ENCODE measurements at regions not wholly inside any gene's neighbourhood (a gene's known extent, or its start where the extent isn't known, plus 50 kb on each side); places are given as distances from the start of the nearest gene placed in this dataset.
"Not testable (repeated sequence)": the region's sequence is repeated elsewhere in the genome, so short reads cannot be mapped to it uniquely, and the experiment has no call there.

GRCh38 chr21:15627011-15627410, 102.8 kb upstream of the USP25 start (continued):
- TF ChIP-seq, protein P1, sequence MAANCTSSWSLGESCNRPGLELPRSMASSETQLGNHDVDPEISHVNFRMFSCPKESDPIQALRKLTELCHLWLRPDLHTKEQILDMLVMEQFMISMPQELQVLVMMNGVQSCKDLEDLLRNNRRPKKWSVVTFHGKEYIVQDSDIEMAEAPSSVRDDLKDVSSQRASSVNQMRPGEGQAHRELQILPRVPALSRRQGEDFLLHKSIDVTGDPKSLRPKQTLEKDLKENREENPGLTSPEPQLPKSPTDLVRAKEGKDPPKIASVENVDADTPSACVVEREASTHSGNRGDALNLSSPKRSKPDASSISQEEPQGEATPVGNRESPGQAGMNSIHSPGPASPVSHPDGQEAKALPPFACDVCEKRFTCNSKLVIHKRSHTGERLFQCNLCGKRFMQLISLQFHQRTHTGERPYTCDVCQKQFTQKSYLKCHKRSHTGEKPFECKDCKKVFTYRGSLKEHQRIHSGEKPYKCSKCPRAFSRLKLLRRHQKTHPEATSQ (tag by site-specific recombination; IDR thresholded peaks at IDR 0.05), result no peak

GRCh38 chr21:15627823-15628222, 102.0 kb upstream of the USP25 start:
- no peak overlapping the region for H3K27ac ChIP-seq (ENCODE audit: extremely low read depth, low read depth, low read length)
- H3K36me3 ChIP-seq (ENCODE audit: control insufficient read depth in 2 of 2, insufficient read depth in 1 of 2, low read length in 2 of 2), result no peaks in the 10 kb centered on the region
- H3K4me3 ChIP-seq (ENCODE audit: low read depth, low read length), result no peak overlapping the region
- H3K4me1 ChIP-seq (ENCODE audit: control insufficient read depth, insufficient read depth, low read length), result no peaks in the 10 kb centered on the region
- TF ChIP-seq ZNF558 (tag by site-specific recombination; IDR thresholded peaks at IDR 0.05) (no peak), ZSCAN4 (tag by site-specific recombination; IDR thresholded peaks at IDR 0.05) (no peak), AEBP2 (tag by site-specific recombination; IDR thresholded peaks at IDR 0.05; ENCODE audit: borderline replicate concordance) (no peak), ZNF23 (tag by site-specific recombination; IDR thresholded peaks at IDR 0.05; ENCODE audit: borderline replicate concordance) (no peak), GLIS2 (tag by site-specific recombination; IDR thresholded peaks at IDR 0.05) (no peak), ZFP37 (tag by site-specific recombination; IDR thresholded peaks at IDR 0.05) (no peak), BCL11A (tag by site-specific recombination; IDR thresholded peaks at IDR 0.05; ENCODE audit: low read depth) (no peak), ZNF366 (tag by site-specific recombination; conservative IDR thresholded peaks at IDR 0.05) (no peak), ZNF658 (tag by site-specific recombination; IDR thresholded peaks at IDR 0.05) (no peak), ZNF521 (tag by site-specific recombination; IDR thresholded peaks at IDR 0.05) (no peak), ZNF311 (tag by site-specific recombination; IDR thresholded peaks at IDR 0.05; ENCODE audit: borderline replicate concordance) (no peak), KLF16 (tag by site-specific recombination; IDR thresholded peaks at IDR 0.05) (no peak)
- H3K9me3 ChIP-seq (ENCODE audit: control insufficient read depth, insufficient read depth, low read depth, low read length), result no peaks in the 10 kb centered on the region
- POLR2A ChIA-PET, result no interaction called here
- CTCF ChIA-PET, result interaction anchor here (0.7 kb wide), 1 partner anchor 798 kb away, joined by 3 read pairs; no protein-coding TSS in a partner anchor

- Histone ChIP-seq H3K27ac (ENCODE audit: extremely low read depth, low read depth, low read length) (no peak overlapping the region), H3K4me3 (ENCODE audit: low read depth, low read length) (no peak overlapping the region), H3K36me3 (ENCODE audit: control insufficient read depth in 2 of 2, insufficient read depth in 1 of 2, low read length in 2 of 2) (no peaks in the 10 kb centered on the region), H3K9me3 (ENCODE audit: control insufficient read depth, insufficient read depth, low read depth, low read length) (no peaks in the 10 kb centered on the region), H3K4me1 (ENCODE audit: control insufficient read depth, insufficient read depth, low read length) (no peaks in the 10 kb centered on the region)
- ChIA-PET CTCF (interaction anchor here (0.6 kb wide), 1 partner anchor 35 kb away, joined by 4 read pairs; no protein-coding TSS in a partner anchor), POLR2A (no interaction called here)
- TF ChIP-seq HOXC10 (CRISPR knock-in tag; IDR thresholded peaks at IDR 0.05), result no peak
- no peak for TF ChIP-seq ZNF211 (tag by site-specific recombination; IDR thresholded peaks at IDR 0.05; ENCODE audit: low read depth)
- no peak for TF ChIP-seq ZNF354C (tag by site-specific recombination; IDR thresholded peaks at IDR 0.05; ENCODE audit: borderline replicate concordance, low read depth)
- TF ChIP-seq ZNF585B (tag by site-specific recombination; IDR thresholded peaks at IDR 0.05), result no peak
- no peak for TF ChIP-seq ZNF792 (tag by site-specific recombination; IDR thresholded peaks at IDR 0.05)
- no peak for TF ChIP-seq ZNF350 (tag by site-specific recombination; IDR thresholded peaks at IDR 0.05)
- TF ChIP-seq, protein P2, sequence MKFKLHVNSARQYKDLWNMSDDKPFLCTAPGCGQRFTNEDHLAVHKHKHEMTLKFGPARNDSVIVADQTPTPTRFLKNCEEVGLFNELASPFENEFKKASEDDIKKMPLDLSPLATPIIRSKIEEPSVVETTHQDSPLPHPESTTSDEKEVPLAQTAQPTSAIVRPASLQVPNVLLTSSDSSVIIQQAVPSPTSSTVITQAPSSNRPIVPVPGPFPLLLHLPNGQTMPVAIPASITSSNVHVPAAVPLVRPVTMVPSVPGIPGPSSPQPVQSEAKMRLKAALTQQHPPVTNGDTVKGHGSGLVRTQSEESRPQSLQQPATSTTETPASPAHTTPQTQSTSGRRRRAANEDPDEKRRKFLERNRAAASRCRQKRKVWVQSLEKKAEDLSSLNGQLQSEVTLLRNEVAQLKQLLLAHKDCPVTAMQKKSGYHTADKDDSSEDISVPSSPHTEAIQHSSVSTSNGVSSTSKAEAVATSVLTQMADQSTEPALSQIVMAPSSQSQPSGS (tag by site-specific recombination; IDR thresholded peaks at IDR 0.05; ENCODE audit: low read depth), result no peak
- no peak for TF ChIP-seq CTCF (tag by site-specific recombination; IDR thresholded peaks at IDR 0.05)
- TF ChIP-seq ZNF768 (tag by site-specific recombination; IDR thresholded peaks at IDR 0.05), result no peak
- TF ChIP-seq ZNF664 (tag by site-specific recombination; IDR thresholded peaks at IDR 0.05), result no peak
Observed at GRCh38 chr21:15631342-15631741, 98.4 kb upstream of the USP25 start.

GRCh38 chr21:15634541-15634940, 95.2 kb upstream of the USP25 start:
- POLR2A ChIA-PET; H3K4me1 ChIP-seq (ENCODE audit: control insufficient read depth, insufficient read depth, low read length); H3K4me3 ChIP-seq (ENCODE audit: low read depth, low read length); H3K27ac ChIP-seq (ENCODE audit: extremely low read depth, low read depth, low read length); H3K36me3 ChIP-seq (ENCODE audit: control insufficient read depth in 2 of 2, insufficient read depth in 1 of 2, low read length in 2 of 2); H3K9me3 ChIP-seq (ENCODE audit: control insufficient read depth, insufficient read depth, low read depth, low read length); CTCF ChIA-PET: not testable (repeated sequence)

Measured in HEK293 (cell line).